Cardiac fibroblast (primary cell): ENCODE measurements at regions not wholly inside any gene's neighbourhood (a gene's known extent, or its start where the extent isn't known, plus 50 kb on each side); places are given as distances from the start of the nearest gene placed in this dataset.
A peak's percentile ranks its signal among the peaks of the same experiment; 100 is the strongest.

ENCODE experiments used
- DNase-seq, 2 donors: peaks; one replicate each; pipeline versions ENCODE4 v3.0.0 to v3.0.0-alpha.2; 2010; ENCODE audit warnings: low read depth in 2 of 2
- H3K4me3 ChIP-seq, 2 donors: replicated peaks in 1 of 2; 1 replicate in 1 of 2; 2 replicates in 1 of 2; pipeline ENCODE4 v1.5.1; 2011; ENCODE audit warnings: low read depth in 2 of 2, low read length in 2 of 2, mild to moderate bottlenecking in 2 of 2, moderate library complexity in 1 of 2
- TF ChIP-seq, protein P1 (sequence below): IDR thresholded peaks from one replicate; pipeline ENCODE4 v1.5.1; 2011; ENCODE audit warnings: low read depth, mild to moderate bottlenecking, low read length, inconsistent platforms

DNA sequence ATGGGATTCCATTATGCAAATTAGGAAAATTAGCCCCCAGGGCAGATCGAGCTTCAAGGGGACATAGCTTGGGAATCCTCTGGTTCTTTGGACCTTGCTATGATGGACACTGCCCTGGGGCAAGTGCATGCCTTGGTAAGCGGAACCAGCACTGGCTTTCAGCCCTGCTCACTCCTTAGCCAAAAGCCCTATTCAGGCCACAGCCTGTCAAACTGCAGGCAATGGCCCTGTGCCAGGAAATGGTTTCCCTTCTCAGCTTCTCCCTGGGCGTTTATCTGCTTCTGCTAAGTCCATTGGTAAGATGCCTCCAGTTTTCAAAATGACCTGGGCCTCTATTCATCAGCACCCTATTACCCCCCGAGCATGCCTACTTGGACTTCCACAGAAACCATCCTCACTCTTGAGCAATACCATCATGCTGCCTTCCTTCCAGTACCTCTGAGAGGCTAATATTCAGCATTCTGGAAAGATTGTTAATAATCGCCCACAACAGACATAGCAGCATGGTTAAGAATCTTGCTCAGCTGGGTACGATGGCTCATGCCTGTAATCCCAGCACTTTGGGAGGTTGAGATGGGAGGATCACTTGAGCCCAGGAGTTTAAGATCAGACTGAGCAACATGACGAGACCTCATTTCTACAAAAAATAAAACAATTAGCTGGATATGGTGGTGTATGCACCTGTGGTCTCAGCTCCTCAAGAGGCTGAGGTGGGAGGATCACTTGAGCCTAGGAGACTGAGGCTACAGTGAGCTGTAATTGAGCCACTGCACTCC, 918.6 kb upstream of the AUTS2 start:
- DNase-seq, result no peak
- TF ChIP-seq, protein P1, sequence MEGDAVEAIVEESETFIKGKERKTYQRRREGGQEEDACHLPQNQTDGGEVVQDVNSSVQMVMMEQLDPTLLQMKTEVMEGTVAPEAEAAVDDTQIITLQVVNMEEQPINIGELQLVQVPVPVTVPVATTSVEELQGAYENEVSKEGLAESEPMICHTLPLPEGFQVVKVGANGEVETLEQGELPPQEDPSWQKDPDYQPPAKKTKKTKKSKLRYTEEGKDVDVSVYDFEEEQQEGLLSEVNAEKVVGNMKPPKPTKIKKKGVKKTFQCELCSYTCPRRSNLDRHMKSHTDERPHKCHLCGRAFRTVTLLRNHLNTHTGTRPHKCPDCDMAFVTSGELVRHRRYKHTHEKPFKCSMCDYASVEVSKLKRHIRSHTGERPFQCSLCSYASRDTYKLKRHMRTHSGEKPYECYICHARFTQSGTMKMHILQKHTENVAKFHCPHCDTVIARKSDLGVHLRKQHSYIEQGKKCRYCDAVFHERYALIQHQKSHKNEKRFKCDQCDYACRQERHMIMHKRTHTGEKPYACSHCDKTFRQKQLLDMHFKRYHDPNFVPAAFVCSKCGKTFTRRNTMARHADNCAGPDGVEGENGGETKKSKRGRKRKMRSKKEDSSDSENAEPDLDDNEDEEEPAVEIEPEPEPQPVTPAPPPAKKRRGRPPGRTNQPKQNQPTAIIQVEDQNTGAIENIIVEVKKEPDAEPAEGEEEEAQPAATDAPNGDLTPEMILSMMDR, result no peak
- no peak overlapping the region for H3K4me3 ChIP-seq

- no peak for DNase-seq
- TF ChIP-seq, protein P1, result no peak
- H3K4me3 ChIP-seq, result no peak overlapping the region
Observed at GRCh38 chr7:68680235-68680872, 917.9 kb upstream of the AUTS2 start.

DNA sequence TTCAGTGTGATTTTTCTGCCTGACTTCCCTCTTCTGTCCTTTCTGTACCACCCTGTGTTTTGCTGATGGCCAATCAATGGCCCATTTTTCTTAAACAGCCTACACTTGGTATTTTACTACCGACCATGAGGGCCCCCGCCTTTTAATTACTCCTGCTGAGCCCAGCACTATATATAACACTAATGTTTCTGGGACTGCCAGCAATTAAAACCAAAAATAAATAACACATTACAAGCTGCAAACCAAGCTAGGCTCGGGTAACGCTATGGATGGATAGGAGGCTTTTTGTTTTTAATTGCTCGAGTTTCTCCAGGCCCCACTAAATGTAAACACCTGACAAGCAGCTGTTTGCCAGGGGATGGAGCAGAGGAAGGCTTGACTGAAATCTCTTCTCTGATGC, 915.4 kb upstream of the AUTS2 start:
- no peak overlapping the region for H3K4me3 ChIP-seq
- no peak for DNase-seq
- TF ChIP-seq, protein P1, result no peak

- TF ChIP-seq, protein P1, result no peak
- no peak overlapping the region for H3K4me3 ChIP-seq
- DNase-seq, result peak in 1 of 2 donors; percentile 24
Observed at GRCh38 chr7:68684246-68684839, 913.9 kb upstream of the AUTS2 start.

- H3K4me3 ChIP-seq, result no peak overlapping the region
- DNase-seq, result no peak
- TF ChIP-seq, protein P1, result no peak
Observed at GRCh38 chr7:68684996-68685395, 913.3 kb upstream of the AUTS2 start.

GRCh38 chr7:68688416-68689086, 909.7 kb upstream of the AUTS2 start:
- no peak for DNase-seq
- no peak overlapping the region for H3K4me3 ChIP-seq
- TF ChIP-seq, protein P1, result no peak
